Neuronal stem cell (in vitro differentiated cells): ENCODE measurements at regions not wholly inside any gene's neighbourhood (a gene's known extent, or its start where the extent isn't known, plus 50 kb on each side); places are given as distances from the start of the nearest gene placed in this dataset.
A peak's percentile ranks its signal among the peaks of the same experiment; 100 is the strongest.

Experiments used
- DNase-seq: peaks from one replicate; pipeline ENCODE4 v3.0.0-alpha.2; 2013; ENCODE audit warnings: low spot score
- H2AFZ ChIP-seq: one replicate; pipeline ENCODE4 v1.6.1; 2013; ENCODE audit warnings: mild to moderate bottlenecking, low read length, inconsistent platforms
- H2AK5ac ChIP-seq: 2 replicates; pipeline ENCODE4 v1.6.1; 2013; ENCODE audit warnings: low read depth, mild to moderate bottlenecking, inconsistent platforms, low read length, moderate library complexity, mixed read lengths
- H2BK120ac ChIP-seq: 2 replicates; pipeline ENCODE4 v1.6.1; 2013; ENCODE audit warnings: low read depth, mild to moderate bottlenecking, inconsistent platforms, low read length, moderate library complexity, mixed read lengths
- H2BK12ac ChIP-seq: one replicate; pipeline ENCODE4 v1.6.1; 2013; ENCODE audit warnings: low read length, inconsistent platforms
- H2BK15ac ChIP-seq: 2 replicates; pipeline ENCODE4 v1.6.1; 2013; ENCODE audit warnings: mild to moderate bottlenecking, low read length, inconsistent platforms, mixed read lengths
- H2BK5ac ChIP-seq: one replicate; pipeline ENCODE4 v1.6.1; 2013; ENCODE audit warnings: inconsistent platforms, mild to moderate bottlenecking, low read length, moderate library complexity
- H3K14ac ChIP-seq: one replicate; pipeline ENCODE4 v1.6.1; 2013; ENCODE audit warnings: low read length, inconsistent platforms
- H3K18ac ChIP-seq: 2 replicates; pipeline ENCODE4 v1.6.1; 2013; ENCODE audit warnings: low read length, inconsistent platforms
- H3K23ac ChIP-seq: 2 replicates; pipeline ENCODE4 v1.6.1; 2013; ENCODE audit warnings: low read depth, mild to moderate bottlenecking, mixed read lengths, low read length, inconsistent platforms; ENCODE audit not compliant: poor library complexity
- H3K27ac ChIP-seq: replicated peaks from 3 replicates; pipeline ENCODE4 v1.5.1; 2013; ENCODE audit warnings: low read length, inconsistent platforms
- H3K27me3 ChIP-seq, 3 experiments: 2 replicates each; pipeline ENCODE4 v1.6.1; 2013; ENCODE audit warnings: low read length in 3 of 3, mild to moderate bottlenecking in 2 of 3, inconsistent platforms in 1 of 3, low read depth in 1 of 3, mixed read lengths in 1 of 3, moderate library complexity in 1 of 3; ENCODE audit not compliant: control insufficient read depth in 3 of 3, insufficient read depth in 3 of 3
- H3K36me3 ChIP-seq, 2 donors: replicated peaks in 1 of 2; 2 replicates each; pipeline ENCODE4 v1.6.1; 2013; ENCODE audit warnings: low read length in 2 of 2; ENCODE audit not compliant: control insufficient read depth in 2 of 2, insufficient read depth in 2 of 2
- H3K4ac ChIP-seq: 2 replicates; pipeline ENCODE4 v1.6.1; 2013; ENCODE audit warnings: inconsistent platforms, mild to moderate bottlenecking, low read length, moderate library complexity
- H3K4me1 ChIP-seq, 2 donors: 1 replicate in 1 of 2; 2 replicates in 1 of 2; pipeline ENCODE4 v1.6.1; 2013; ENCODE audit warnings: low read length in 2 of 2, low read depth in 1 of 2; ENCODE audit not compliant: control insufficient read depth in 2 of 2, insufficient read depth in 1 of 2
- H3K4me2 ChIP-seq: one replicate; pipeline ENCODE4 v1.6.1; 2013; ENCODE audit warnings: mild to moderate bottlenecking, low read length, inconsistent platforms; ENCODE audit not compliant: insufficient read depth, poor library complexity, severe bottlenecking
- H3K4me3 ChIP-seq, 2 donors: 2 replicates each; pipeline ENCODE4 v1.5.1; 2013; ENCODE audit warnings: low read length in 2 of 2, mild to moderate bottlenecking in 2 of 2, inconsistent platforms in 1 of 2, moderate library complexity in 1 of 2
- H3K79me1 ChIP-seq: one replicate; pipeline ENCODE4 v1.6.1; 2013; ENCODE audit warnings: low read depth, mild to moderate bottlenecking, inconsistent platforms, low read length, moderate library complexity
- H3K9ac ChIP-seq: one replicate; pipeline ENCODE4 v1.6.1; 2013; ENCODE audit warnings: mild to moderate bottlenecking, low read depth, low read length, inconsistent platforms; ENCODE audit not compliant: poor library complexity
- H3K9me3 ChIP-seq, 2 donors: replicated peaks in 1 of 2; 2 replicates each; pipeline versions ENCODE3 to v1.6.1; 2013; ENCODE audit warnings: low read length in 2 of 2, mild to moderate bottlenecking in 2 of 2, inconsistent platforms in 1 of 2, low read depth in 1 of 2, mixed read lengths in 1 of 2, moderate library complexity in 1 of 2; ENCODE audit not compliant: control insufficient read depth in 2 of 2, insufficient read depth in 1 of 2
- H4K8ac ChIP-seq: one replicate; pipeline ENCODE4 v1.6.1; 2013; ENCODE audit warnings: low read depth, mild to moderate bottlenecking, inconsistent platforms, low read length, moderate library complexity
- H4K91ac ChIP-seq: one replicate; pipeline ENCODE4 v1.6.1; 2013; ENCODE audit warnings: low read length, low read depth, mild to moderate bottlenecking, inconsistent platforms; ENCODE audit not compliant: poor library complexity
- whole genome bisulfite sequencing, 2 donors: extraction: QIAGEN DNeasy Blood & Tissue Kit; methylation state at CpG; one replicate each; pipeline ENCODE4 v1.1.7; 2013; ENCODE audit warnings: missing lambda C conversion rate in 2 of 2, mixed read lengths in 1 of 2; ENCODE audit not compliant: insufficient read length in 2 of 2, insufficient replicate concordance in 1 of 2; ENCODE audit errors: extremely low coverage in 2 of 2; 5-methylcytosine and 5-hydroxymethylcytosine counted together

- WGBS, 2 donors: no CpG with 5 or more reads among the region's 4 CpGs
Measured at GRCh38 chr2:234172532-234172931, 122.0 kb downstream of the SPP2 start.

GRCh38 chr2:234172066-234172465 is 121.6 kb downstream of the SPP2 start:
- no peaks in the 10 kb centered on the region for H3K79me1 ChIP-seq
- H3K14ac ChIP-seq: no peak overlapping the region
- H4K8ac ChIP-seq: no peak overlapping the region
- no peaks in the 10 kb centered on the region for H3K9me3 ChIP-seq
- peak overlapping the region; percentile 16 for H2BK12ac ChIP-seq
- no peak overlapping the region for H4K91ac ChIP-seq
- H3K23ac ChIP-seq: no peak overlapping the region
- H2BK120ac ChIP-seq: no peak overlapping the region
- H3K18ac ChIP-seq: peak overlapping the region; percentile 63
- no peak overlapping the region for H3K9ac ChIP-seq
- H2BK5ac ChIP-seq: peak overlapping the region; percentile 32
- H3K4me1 ChIP-seq: peaks cover 0 to 11% of the 10 kb centered on the region in 2 donors
- peak overlapping the region; percentile 39 for H2AK5ac ChIP-seq
- no peak overlapping the region for H3K4me2 ChIP-seq
- no peak for DNase-seq
- no peaks in the 10 kb centered on the region for H3K27me3 ChIP-seq
- no peak overlapping the region for H3K4me3 ChIP-seq
- no peak overlapping the region for H3K27ac ChIP-seq
- no peak overlapping the region for H2AFZ ChIP-seq
- WGBS, 2 donors: no CpG with 5 or more reads among the region's 10 CpGs
- H3K4ac ChIP-seq: no peak overlapping the region
- H2BK15ac ChIP-seq: peak overlapping the region; percentile 71
- H3K36me3 ChIP-seq: no peaks in the 10 kb centered on the region

More at GRCh38 chr2:234172532-234172931, 122.0 kb downstream of the SPP2 start:
- Histone ChIP-seq H3K14ac (no peak overlapping the region), H3K9me3 (no peaks in the 10 kb centered on the region), H4K8ac (no peak overlapping the region), H3K9ac (no peak overlapping the region), H3K79me1 (no peaks in the 10 kb centered on the region), H2BK15ac (no peak overlapping the region), H3K4me1 (peaks cover 0 to 11% of the 10 kb centered on the region in 2 donors), H3K4me2 (no peak overlapping the region), H3K18ac (no peak overlapping the region), H2BK120ac (no peak overlapping the region), H3K27me3 (no peaks in the 10 kb centered on the region), H2AK5ac (no peak overlapping the region), H3K4ac (no peak overlapping the region), H2AFZ (no peak overlapping the region), H3K4me3 (no peak overlapping the region), H2BK5ac (no peak overlapping the region), H3K36me3 (no peaks in the 10 kb centered on the region), H4K91ac (no peak overlapping the region), H3K23ac (no peak overlapping the region), H3K27ac (no peak overlapping the region), H2BK12ac (no peak overlapping the region)
- DNase-seq: no peak

DNA sequence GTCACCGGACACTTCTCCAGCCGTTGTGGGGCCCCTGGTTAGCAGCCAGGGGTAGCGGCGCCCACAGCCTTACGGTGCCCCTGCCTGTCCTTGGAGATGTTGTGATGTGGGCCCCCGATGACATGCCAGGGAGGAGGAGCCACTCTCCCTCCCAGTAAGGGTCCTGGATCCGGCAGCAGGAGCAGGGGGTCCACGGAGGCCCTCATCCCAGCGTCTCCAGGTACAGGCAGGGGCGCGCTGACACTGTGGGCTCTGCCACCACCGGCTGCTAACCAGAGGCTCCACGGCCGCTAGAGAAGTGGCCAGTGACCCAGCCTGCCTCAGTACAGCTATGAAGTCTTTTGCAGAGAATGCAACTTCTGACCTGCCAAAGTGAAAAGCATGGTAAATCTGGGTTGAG is 121.2 kb downstream of the SPP2 start:
- peaks cover 0 to 11% of the 10 kb centered on the region in 2 donors for H3K4me1 ChIP-seq
- no peak overlapping the region for H2BK120ac ChIP-seq
- peak overlapping the region; percentile 32 for H2BK5ac ChIP-seq
- no peaks in the 10 kb centered on the region for H3K27me3 ChIP-seq
- no peak overlapping the region for H3K4me3 ChIP-seq
- H3K4me2 ChIP-seq: no peak overlapping the region
- H4K91ac ChIP-seq: peak overlapping the region; percentile 9
- H3K4ac ChIP-seq: no peak overlapping the region
- no peaks in the 10 kb centered on the region for H3K9me3 ChIP-seq
- H3K9ac ChIP-seq: no peak overlapping the region
- H3K36me3 ChIP-seq: no peaks in the 10 kb centered on the region
- H2AFZ ChIP-seq: no peak overlapping the region
- peak overlapping the region; percentile 10 for H3K14ac ChIP-seq
- H4K8ac ChIP-seq: no peak overlapping the region
- no peak overlapping the region for H3K23ac ChIP-seq
- WGBS, 2 donors: no CpG with 5 or more reads among the region's 14 CpGs
- no peak overlapping the region for H2BK12ac ChIP-seq
- peak overlapping the region; percentile 63 for H3K18ac ChIP-seq
- no peak for DNase-seq
- no peaks in the 10 kb centered on the region for H3K79me1 ChIP-seq
- H2BK15ac ChIP-seq: peak overlapping the region; percentile 71
- no peak overlapping the region for H3K27ac ChIP-seq
- H2AK5ac ChIP-seq: peak overlapping the region; percentile 39

GRCh38 chr2:234169674-234170073 is 119.2 kb downstream of the SPP2 start:
- WGBS, 2 donors: no CpG with 5 or more reads among the region's 1 CpG
- Histone ChIP-seq H3K27ac (no peak overlapping the region), H2BK12ac (no peak overlapping the region)

More at GRCh38 chr2:234169674-234170073, 119.2 kb downstream of the SPP2 start:
- Histone ChIP-seq H3K27me3 (no peaks in the 10 kb centered on the region), H2BK120ac (no peak overlapping the region), H3K4me3 (peak overlapping the region in 1 of 2 donors; percentile 41), H2AK5ac (peak overlapping the region; percentile 36), H4K91ac (no peak overlapping the region), H2BK5ac (peak overlapping the region; percentile 72), H3K79me1 (no peaks in the 10 kb centered on the region), H2BK15ac (no peak overlapping the region), H2AFZ (no peak overlapping the region), H3K9ac (no peak overlapping the region), H3K4me2 (no peak overlapping the region), H3K18ac (peak overlapping the region; percentile 73), H3K14ac (no peak overlapping the region), H3K36me3 (no peaks in the 10 kb centered on the region), H4K8ac (no peak overlapping the region), H3K9me3 (no peaks in the 10 kb centered on the region), H3K4ac (no peak overlapping the region), H3K23ac (no peak overlapping the region), H3K4me1 (peaks cover 0 to 11% of the 10 kb centered on the region in 2 donors)
- DNase-seq: no peak
